H1 (cell line): ENCODE measurements at regions not wholly inside any gene's neighbourhood (a gene's known extent, or its start where the extent isn't known, plus 50 kb on each side); places are given as distances from the start of the nearest gene placed in this dataset.

Source experiments
- BRCA1 ChIP-seq: IDR thresholded peaks from 2 replicates; pipeline ENCODE4 v1.6.1; 2012; ENCODE audit warnings: low read depth, low read length, improper control_type of control experiment
- EP300 ChIP-seq, 2 experiments: IDR thresholded peaks; 1 replicate in 1 of 2; 2 replicates in 1 of 2; pipeline ENCODE4 v1.6.1; 2011 to 2012; ENCODE audit warnings: low read depth in 2 of 2, low read length in 2 of 2, mild to moderate bottlenecking in 2 of 2, borderline replicate concordance in 1 of 2, inconsistent platforms in 1 of 2, moderate library complexity in 1 of 2
- RNF2 ChIP-seq: fragments of 200-900, 300-1000 bp; sonication (generic); IDR thresholded peaks from 2 replicates; pipeline ENCODE4 v1.7.1; 2016; ENCODE audit warnings: borderline replicate concordance, low read depth, mild to moderate bottlenecking, antibody characterized with exemption, low read length; ENCODE audit not compliant: poor library complexity, severe bottlenecking; ENCODE audit errors: missing control alignments
- SAP30 ChIP-seq: fragments of 300-600 bp; sonication (generic); IDR thresholded peaks from 2 replicates; pipeline ENCODE4 v1.7.1; 2012; ENCODE audit warnings: low read length, moderate library complexity, mild to moderate bottlenecking, inconsistent platforms; ENCODE audit not compliant: insufficient read depth, insufficient replicate concordance
- TEAD4 ChIP-seq: IDR thresholded peaks from 2 replicates; pipeline ENCODE4 v1.6.1; 2012; ENCODE audit warnings: low read depth, low read length, inconsistent platforms, mixed read lengths
- YY1 ChIP-seq: IDR thresholded peaks from 2 replicates; pipeline ENCODE4 v1.6.1; 2011; ENCODE audit warnings: low read depth, mild to moderate bottlenecking, low read length
- TF ChIP-seq, protein P1 (sequence below), 3 experiments: IDR thresholded peaks; 1 replicate in 2 of 3; 2 replicates in 1 of 3; pipeline versions ENCODE4 v1.5.1 to v1.6.1; 2011; ENCODE audit warnings: low read length in 3 of 3, mild to moderate bottlenecking in 3 of 3, inconsistent platforms in 2 of 3, low read depth in 1 of 3, moderate library complexity in 1 of 3; ENCODE audit not compliant: insufficient read depth in 1 of 3; ENCODE audit errors: control extremely low read depth in 1 of 3

DNA sequence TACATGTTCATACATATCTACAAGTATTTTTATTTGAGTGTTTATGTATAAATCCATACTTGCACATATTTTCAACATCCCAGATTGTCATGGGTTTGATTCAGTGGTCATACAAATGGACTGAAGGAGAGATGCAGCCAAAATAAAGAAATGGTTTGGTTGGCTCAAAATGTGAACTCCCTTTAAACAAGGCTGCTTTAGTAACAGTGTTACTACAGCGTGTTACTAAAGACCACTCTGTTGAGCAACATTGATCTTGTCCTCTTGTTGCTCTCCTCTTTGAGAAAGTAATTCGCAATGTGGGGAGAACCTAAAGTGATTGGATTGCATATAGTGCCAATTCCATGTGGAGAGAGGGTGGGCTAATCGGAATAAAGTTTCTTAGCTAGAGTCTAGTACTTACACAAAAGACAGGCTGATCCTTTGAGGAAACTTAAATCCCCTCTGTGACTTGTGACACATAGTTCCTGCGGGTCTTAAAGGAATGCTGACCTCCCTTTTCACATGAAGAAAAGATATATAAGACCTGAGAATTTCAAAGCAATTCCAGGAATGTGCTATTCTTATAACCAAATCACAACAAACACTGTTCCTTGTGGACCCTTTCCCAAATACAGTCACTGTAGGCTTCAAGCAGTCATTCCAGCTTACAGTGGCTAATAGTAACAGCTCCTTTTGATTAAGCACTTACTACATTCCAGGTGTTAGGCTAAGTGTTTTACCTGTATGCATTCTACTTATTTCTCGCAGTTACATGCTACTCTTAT is 144.3 kb downstream of the FZD1 start:
- TF ChIP-seq RNF2 (no peak), SAP30 (no peak), EP300 (IDR thresholded peaks at IDR 0.05; ENCODE audit: borderline replicate concordance in 1 of 2, low read depth in 2 of 2, low read length in 2 of 2) (no peak), YY1 (no peak), TEAD4 (peak; percentile 29; the same call in 1 of the 2 replicates), BRCA1 (no peak)
- TF ChIP-seq, protein P1, sequence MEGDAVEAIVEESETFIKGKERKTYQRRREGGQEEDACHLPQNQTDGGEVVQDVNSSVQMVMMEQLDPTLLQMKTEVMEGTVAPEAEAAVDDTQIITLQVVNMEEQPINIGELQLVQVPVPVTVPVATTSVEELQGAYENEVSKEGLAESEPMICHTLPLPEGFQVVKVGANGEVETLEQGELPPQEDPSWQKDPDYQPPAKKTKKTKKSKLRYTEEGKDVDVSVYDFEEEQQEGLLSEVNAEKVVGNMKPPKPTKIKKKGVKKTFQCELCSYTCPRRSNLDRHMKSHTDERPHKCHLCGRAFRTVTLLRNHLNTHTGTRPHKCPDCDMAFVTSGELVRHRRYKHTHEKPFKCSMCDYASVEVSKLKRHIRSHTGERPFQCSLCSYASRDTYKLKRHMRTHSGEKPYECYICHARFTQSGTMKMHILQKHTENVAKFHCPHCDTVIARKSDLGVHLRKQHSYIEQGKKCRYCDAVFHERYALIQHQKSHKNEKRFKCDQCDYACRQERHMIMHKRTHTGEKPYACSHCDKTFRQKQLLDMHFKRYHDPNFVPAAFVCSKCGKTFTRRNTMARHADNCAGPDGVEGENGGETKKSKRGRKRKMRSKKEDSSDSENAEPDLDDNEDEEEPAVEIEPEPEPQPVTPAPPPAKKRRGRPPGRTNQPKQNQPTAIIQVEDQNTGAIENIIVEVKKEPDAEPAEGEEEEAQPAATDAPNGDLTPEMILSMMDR (IDR thresholded peaks at IDR 0.05; ENCODE audit: control extremely low read depth in 1 of 3, insufficient read depth in 1 of 3, low read depth in 1 of 3, low read length in 3 of 3), result no peak
